ENCODE measurements at regions not wholly inside any gene's neighbourhood (a gene's known extent, or its start where the extent isn't known, plus 50 kb on each side); places are given as distances from the start of the nearest gene placed in this dataset.

GRCh38 chr11:11076879-11077278, 219.0 kb upstream of the ZBED5 start:
- TF ChIP-seq CTCF (conservative IDR thresholded peaks at IDR 0.05) (no peak), EZH2 (IDR thresholded peaks at IDR 0.05; ENCODE audit: low read depth) (no peak)
